ENCODE measurements at regions not wholly inside any gene's neighbourhood (a gene's known extent, or its start where the extent isn't known, plus 50 kb on each side); places are given as distances from the start of the nearest gene placed in this dataset.
A peak's percentile ranks its signal among the peaks of the same experiment; 100 is the strongest.
"Not testable (repeated sequence)": the region's sequence is repeated elsewhere in the genome, so short reads cannot be mapped to it uniquely, and the experiment has no call there.

GRCh38 chr3:102005551-102005950, 156.2 kb downstream of the NFKBIZ start:
- in situ Hi-C loops (cut with MboI; ENCODE audit: low sequenced_read_pairs in 4 of 4): loop anchor here in 1 of 4 donors (25.0 kb wide), 1 partner anchor 207 kb away; no protein-coding TSS in a partner anchor
- intact Hi-C loops (cut with DNase I; ENCODE audit: low total_unique reads): no loop called here
- no peaks in the 10 kb centered on the region for H3K9me3 ChIP-seq
- H3K27ac ChIP-seq: no peak overlapping the region
- no peak for DNase-seq
- no peaks in the 10 kb centered on the region for H3K27me3 ChIP-seq
- H3K36me3 ChIP-seq: no peaks in the 10 kb centered on the region
- ATAC-seq: no peak
- no peaks in the 10 kb centered on the region for H3K4me1 ChIP-seq
- TF ChIP-seq CTCF (IDR thresholded peaks at IDR 0.05 in 4 of 5, conservative IDR thresholded peaks at IDR 0.05 in 1 of 5) (no peak), POLR2A (IDR thresholded peaks at IDR 0.05) (no peak)
- H3K4me3 ChIP-seq: no peak overlapping the region

- intact Hi-C loops (cut with DNase I; ENCODE audit: low total_unique reads) (no loop called here), in situ Hi-C loops (cut with MboI; ENCODE audit: low sequenced_read_pairs in 4 of 4) (loop anchor here in 1 of 4 donors (25.0 kb wide), 1 partner anchor 205 kb away; no protein-coding TSS in a partner anchor)
- Histone ChIP-seq H3K27me3 (no peaks in the 10 kb centered on the region), H3K4me3 (no peak overlapping the region), H3K27ac (no peak overlapping the region), H3K9me3 (no peaks in the 10 kb centered on the region), H3K36me3 (no peaks in the 10 kb centered on the region), H3K4me1 (no peaks in the 10 kb centered on the region)
- ATAC-seq (peak in 1 of 2 donors; percentile 65), DNase-seq (peak in 1 of 2 donors; percentile 11)
- TF ChIP-seq CTCF (IDR thresholded peaks at IDR 0.05 in 4 of 5, conservative IDR thresholded peaks at IDR 0.05 in 1 of 5): no peak
These were observed 157.6 kb downstream of the NFKBIZ start for GRCh38 chr3:102006812-102007485.

DNA sequence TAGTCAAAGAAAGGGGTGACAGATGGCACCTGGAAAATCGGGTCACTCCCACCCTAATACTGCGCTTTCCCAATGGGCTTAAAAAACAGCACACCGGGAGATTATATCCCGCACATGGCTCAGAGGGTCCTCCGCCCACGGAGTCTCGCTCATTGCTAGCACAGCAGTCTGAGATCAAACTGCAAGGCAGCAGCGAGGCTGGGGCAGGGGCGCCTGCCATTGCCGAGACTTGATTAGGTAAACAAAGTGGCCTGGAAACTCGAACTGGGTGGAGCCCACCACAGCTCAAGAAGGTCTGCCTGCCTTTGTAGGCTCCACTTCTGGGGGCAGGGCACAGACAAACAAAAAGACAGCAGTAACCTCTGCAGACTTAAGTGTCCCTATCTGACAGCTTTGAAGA, 159.1 kb downstream of the NFKBIZ start:
- H3K4me3 ChIP-seq; H3K9me3 ChIP-seq; H3K36me3 ChIP-seq; H3K4me1 ChIP-seq; H3K27me3 ChIP-seq; H3K27ac ChIP-seq; ATAC-seq; intact Hi-C loops (cut with DNase I; ENCODE audit: low total_unique reads); DNase-seq: not testable (repeated sequence)
- in situ Hi-C loops (cut with MboI; ENCODE audit: low sequenced_read_pairs in 4 of 4): loop anchor here in 1 of 4 donors (25.0 kb wide), 1 partner anchor 204 kb away; no protein-coding TSS in a partner anchor

- in situ Hi-C loops (cut with MboI; ENCODE audit: low sequenced_read_pairs in 4 of 4): loop anchor here in 1 of 4 donors (25.0 kb wide), 1 partner anchor 196 kb away; no protein-coding TSS in a partner anchor
These were observed 167.1 kb downstream of the NFKBIZ start for GRCh38 chr3:102016417-102016816.

More at GRCh38 chr3:102016417-102016816, 167.1 kb downstream of the NFKBIZ start:
- no peaks in the 10 kb centered on the region for H3K36me3 ChIP-seq
- no peak for DNase-seq
- H3K4me3 ChIP-seq: no peak overlapping the region
- TF ChIP-seq POLR2A (IDR thresholded peaks at IDR 0.05) (no peak), CTCF (IDR thresholded peaks at IDR 0.05 in 4 of 5, conservative IDR thresholded peaks at IDR 0.05 in 1 of 5) (no peak)
- no peak for ATAC-seq
- H3K27me3 ChIP-seq: no peaks in the 10 kb centered on the region
- H3K27ac ChIP-seq: no peak overlapping the region
- no peaks in the 10 kb centered on the region for H3K9me3 ChIP-seq
- intact Hi-C loops (cut with DNase I; ENCODE audit: low total_unique reads): no loop called here
- H3K4me1 ChIP-seq: no peaks in the 10 kb centered on the region

All from gastrocnemius medialis (tissue), 4 donors.